ENCODE measurements at regions not wholly inside any gene's neighbourhood (a gene's known extent, or its start where the extent isn't known, plus 50 kb on each side); places are given as distances from the start of the nearest gene placed in this dataset.

DNA sequence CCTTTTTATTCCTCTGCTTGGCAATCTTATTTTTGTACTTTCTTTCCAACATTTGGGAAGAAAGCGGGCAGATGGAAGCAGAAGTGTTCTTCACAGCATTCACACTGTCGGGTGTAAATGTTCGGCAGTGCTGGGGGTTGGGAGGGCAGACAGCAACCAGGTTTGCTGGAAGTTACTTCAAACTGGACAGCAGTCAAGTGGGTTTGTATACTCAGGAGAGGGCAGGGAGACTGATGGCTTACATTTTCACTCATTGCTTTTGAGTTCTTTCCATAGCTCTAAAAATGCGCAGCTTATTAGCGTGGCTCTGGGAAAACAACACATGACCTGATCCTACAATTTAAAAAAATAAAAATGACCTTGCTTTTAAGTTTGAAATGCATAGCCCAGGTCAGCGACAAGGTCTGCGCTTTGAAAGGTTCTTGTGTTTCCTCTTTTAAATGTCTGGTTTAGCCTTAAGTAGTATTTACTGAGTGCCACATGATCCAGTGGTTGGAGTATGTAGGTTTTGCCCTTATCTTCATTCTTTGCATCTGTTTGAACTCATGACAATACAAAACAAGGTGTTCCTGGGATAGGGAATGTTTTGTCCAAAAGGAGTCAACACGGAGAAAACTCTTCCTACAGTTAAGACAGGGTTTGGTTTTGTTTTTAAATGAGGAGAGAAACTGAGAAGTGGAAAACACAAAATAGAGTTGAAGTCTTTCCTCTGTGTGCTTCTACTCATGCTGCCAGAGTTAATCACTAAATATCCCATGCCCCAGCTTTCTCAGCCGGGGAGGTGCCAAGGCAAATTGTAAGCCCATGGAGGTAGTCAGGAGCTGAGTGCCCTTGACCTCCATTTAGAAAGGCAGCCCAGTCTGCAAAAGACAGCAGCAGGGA, 132.7 kb upstream of the DMRT1 start (continued):
- TF ChIP-seq, protein P1, sequence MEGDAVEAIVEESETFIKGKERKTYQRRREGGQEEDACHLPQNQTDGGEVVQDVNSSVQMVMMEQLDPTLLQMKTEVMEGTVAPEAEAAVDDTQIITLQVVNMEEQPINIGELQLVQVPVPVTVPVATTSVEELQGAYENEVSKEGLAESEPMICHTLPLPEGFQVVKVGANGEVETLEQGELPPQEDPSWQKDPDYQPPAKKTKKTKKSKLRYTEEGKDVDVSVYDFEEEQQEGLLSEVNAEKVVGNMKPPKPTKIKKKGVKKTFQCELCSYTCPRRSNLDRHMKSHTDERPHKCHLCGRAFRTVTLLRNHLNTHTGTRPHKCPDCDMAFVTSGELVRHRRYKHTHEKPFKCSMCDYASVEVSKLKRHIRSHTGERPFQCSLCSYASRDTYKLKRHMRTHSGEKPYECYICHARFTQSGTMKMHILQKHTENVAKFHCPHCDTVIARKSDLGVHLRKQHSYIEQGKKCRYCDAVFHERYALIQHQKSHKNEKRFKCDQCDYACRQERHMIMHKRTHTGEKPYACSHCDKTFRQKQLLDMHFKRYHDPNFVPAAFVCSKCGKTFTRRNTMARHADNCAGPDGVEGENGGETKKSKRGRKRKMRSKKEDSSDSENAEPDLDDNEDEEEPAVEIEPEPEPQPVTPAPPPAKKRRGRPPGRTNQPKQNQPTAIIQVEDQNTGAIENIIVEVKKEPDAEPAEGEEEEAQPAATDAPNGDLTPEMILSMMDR (CRISPR knock-in tag; IDR thresholded peaks at IDR 0.05): no peak
- TF ChIP-seq, protein P2, sequence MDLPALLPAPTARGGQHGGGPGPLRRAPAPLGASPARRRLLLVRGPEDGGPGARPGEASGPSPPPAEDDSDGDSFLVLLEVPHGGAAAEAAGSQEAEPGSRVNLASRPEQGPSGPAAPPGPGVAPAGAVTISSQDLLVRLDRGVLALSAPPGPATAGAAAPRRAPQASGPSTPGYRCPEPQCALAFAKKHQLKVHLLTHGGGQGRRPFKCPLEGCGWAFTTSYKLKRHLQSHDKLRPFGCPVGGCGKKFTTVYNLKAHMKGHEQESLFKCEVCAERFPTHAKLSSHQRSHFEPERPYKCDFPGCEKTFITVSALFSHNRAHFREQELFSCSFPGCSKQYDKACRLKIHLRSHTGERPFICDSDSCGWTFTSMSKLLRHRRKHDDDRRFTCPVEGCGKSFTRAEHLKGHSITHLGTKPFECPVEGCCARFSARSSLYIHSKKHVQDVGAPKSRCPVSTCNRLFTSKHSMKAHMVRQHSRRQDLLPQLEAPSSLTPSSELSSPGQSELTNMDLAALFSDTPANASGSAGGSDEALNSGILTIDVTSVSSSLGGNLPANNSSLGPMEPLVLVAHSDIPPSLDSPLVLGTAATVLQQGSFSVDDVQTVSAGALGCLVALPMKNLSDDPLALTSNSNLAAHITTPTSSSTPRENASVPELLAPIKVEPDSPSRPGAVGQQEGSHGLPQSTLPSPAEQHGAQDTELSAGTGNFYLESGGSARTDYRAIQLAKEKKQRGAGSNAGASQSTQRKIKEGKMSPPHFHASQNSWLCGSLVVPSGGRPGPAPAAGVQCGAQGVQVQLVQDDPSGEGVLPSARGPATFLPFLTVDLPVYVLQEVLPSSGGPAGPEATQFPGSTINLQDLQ (CRISPR knock-in tag; IDR thresholded peaks at IDR 0.05): no peak
- TF ChIP-seq ZNF274 (CRISPR knock-in tag; IDR thresholded peaks at IDR 0.05) (no peak), HMG20A (CRISPR knock-in tag; IDR thresholded peaks at IDR 0.05; ENCODE audit: borderline replicate concordance) (peak; percentile 44; the same call in 1 of the 2 replicates), RBFOX2 (IDR thresholded peaks at IDR 0.05; ENCODE audit: low read depth, low read length) (peak; percentile 69; the same call in 1 of the 2 replicates), HOXA5 (CRISPR knock-in tag; IDR thresholded peaks at IDR 0.05) (no peak), ZNF567 (CRISPR knock-in tag; IDR thresholded peaks at IDR 0.05; ENCODE audit: borderline replicate concordance) (no peak), FOXP1 (IDR thresholded peaks at IDR 0.05) (no peak), FOXP1 (CRISPR knock-in tag; IDR thresholded peaks at IDR 0.05) (peak; percentile 68), KAT7 (CRISPR knock-in tag; IDR thresholded peaks at IDR 0.05; ENCODE audit: borderline replicate concordance) (no peak), ZNF878 (CRISPR knock-in tag; IDR thresholded peaks at IDR 0.05) (no peak), FOXA3 (CRISPR knock-in tag; IDR thresholded peaks at IDR 0.05) (peak; percentile 84), DMAP1 (CRISPR knock-in tag; IDR thresholded peaks at IDR 0.05) (0 out of 2 replicates have a peak, but pooled peaks have one; percentile 14), SP4 (CRISPR knock-in tag; IDR thresholded peaks at IDR 0.05) (peak; percentile 57; the same call in 1 of the 2 replicates), POLR2A (IDR thresholded peaks at IDR 0.05; ENCODE audit: insufficient read depth in 1 of 2, low read depth in 2 of 2, low read length in 2 of 2) (peak; percentile 59 to 63; a peak in 3 of 4 replicates), JUND (CRISPR knock-in tag; IDR thresholded peaks at IDR 0.05) (no peak; the same call in 1 of the 2 replicates)
- TF ChIP-seq, protein P3, sequence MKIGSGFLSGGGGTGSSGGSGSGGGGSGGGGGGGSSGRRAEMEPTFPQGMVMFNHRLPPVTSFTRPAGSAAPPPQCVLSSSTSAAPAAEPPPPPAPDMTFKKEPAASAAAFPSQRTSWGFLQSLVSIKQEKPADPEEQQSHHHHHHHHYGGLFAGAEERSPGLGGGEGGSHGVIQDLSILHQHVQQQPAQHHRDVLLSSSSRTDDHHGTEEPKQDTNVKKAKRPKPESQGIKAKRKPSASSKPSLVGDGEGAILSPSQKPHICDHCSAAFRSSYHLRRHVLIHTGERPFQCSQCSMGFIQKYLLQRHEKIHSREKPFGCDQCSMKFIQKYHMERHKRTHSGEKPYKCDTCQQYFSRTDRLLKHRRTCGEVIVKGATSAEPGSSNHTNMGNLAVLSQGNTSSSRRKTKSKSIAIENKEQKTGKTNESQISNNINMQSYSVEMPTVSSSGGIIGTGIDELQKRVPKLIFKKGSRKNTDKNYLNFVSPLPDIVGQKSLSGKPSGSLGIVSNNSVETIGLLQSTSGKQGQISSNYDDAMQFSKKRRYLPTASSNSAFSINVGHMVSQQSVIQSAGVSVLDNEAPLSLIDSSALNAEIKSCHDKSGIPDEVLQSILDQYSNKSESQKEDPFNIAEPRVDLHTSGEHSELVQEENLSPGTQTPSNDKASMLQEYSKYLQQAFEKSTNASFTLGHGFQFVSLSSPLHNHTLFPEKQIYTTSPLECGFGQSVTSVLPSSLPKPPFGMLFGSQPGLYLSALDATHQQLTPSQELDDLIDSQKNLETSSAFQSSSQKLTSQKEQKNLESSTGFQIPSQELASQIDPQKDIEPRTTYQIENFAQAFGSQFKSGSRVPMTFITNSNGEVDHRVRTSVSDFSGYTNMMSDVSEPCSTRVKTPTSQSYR (CRISPR knock-in tag; IDR thresholded peaks at IDR 0.05; ENCODE audit: borderline replicate concordance): peak; percentile 69
- TF ChIP-seq, protein P4, sequence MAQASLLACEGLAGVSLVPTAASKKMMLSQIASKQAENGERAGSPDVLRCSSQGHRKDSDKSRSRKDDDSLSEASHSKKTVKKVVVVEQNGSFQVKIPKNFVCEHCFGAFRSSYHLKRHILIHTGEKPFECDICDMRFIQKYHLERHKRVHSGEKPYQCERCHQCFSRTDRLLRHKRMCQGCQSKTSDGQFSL (CRISPR knock-in tag; IDR thresholded peaks at IDR 0.05): no peak
- TF ChIP-seq, protein P5, sequence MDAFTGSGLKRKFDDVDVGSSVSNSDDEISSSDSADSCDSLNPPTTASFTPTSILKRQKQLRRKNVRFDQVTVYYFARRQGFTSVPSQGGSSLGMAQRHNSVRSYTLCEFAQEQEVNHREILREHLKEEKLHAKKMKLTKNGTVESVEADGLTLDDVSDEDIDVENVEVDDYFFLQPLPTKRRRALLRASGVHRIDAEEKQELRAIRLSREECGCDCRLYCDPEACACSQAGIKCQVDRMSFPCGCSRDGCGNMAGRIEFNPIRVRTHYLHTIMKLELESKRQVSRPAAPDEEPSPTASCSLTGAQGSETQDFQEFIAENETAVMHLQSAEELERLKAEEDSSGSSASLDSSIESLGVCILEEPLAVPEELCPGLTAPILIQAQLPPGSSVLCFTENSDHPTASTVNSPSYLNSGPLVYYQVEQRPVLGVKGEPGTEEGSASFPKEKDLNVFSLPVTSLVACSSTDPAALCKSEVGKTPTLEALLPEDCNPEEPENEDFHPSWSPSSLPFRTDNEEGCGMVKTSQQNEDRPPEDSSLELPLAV (CRISPR knock-in tag; conservative IDR thresholded peaks at IDR 0.05; ENCODE audit: low read depth): no peak
- TF ChIP-seq, protein P6, sequence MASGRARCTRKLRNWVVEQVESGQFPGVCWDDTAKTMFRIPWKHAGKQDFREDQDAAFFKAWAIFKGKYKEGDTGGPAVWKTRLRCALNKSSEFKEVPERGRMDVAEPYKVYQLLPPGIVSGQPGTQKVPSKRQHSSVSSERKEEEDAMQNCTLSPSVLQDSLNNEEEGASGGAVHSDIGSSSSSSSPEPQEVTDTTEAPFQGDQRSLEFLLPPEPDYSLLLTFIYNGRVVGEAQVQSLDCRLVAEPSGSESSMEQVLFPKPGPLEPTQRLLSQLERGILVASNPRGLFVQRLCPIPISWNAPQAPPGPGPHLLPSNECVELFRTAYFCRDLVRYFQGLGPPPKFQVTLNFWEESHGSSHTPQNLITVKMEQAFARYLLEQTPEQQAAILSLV (CRISPR knock-in tag; IDR thresholded peaks at IDR 0.05; ENCODE audit: borderline replicate concordance): no peak

Measured in HepG2 (cell line).